Gastroesophageal sphincter (tissue), 4 donors: ENCODE measurements at regions not wholly inside any gene's neighbourhood (a gene's known extent, or its start where the extent isn't known, plus 50 kb on each side); places are given as distances from the start of the nearest gene placed in this dataset.

ENCODE experiments used
- ATAC-seq: fragments of 150-250 bp; one replicate; pipeline ENCODE4 v1.9.1; 2016; ENCODE audit warnings: mild to moderate bottlenecking, moderate library complexity
- H3K27ac ChIP-seq, 4 donors: fragments of 200-600 bp; sonication (generic) in 3 of 4; 1 replicate in 3 of 4; 2 replicates in 1 of 4; pipeline ENCODE4 v1.5.1; 2016 to 2019
- H3K27me3 ChIP-seq: fragments of 200-600 bp; sonication (generic); one replicate; pipeline ENCODE4 v1.5.1; 2019
- H3K36me3 ChIP-seq, 2 donors: fragments of 200-600 bp; sonication (generic); one replicate each; pipeline ENCODE4 v1.5.1; 2019; ENCODE audit warnings: control low read depth in 1 of 2
- H3K4me1 ChIP-seq, 3 donors: fragments of 200-600 bp; sonication (generic); 1 replicate in 2 of 3; 2 replicates in 1 of 3; pipeline ENCODE4 v1.5.1; 2016 to 2019; ENCODE audit warnings: control low read depth in 2 of 3
- H3K4me3 ChIP-seq, 2 donors: fragments of 200-600 bp; sonication (generic); one replicate each; pipeline ENCODE4 v1.5.1; 2019; ENCODE audit warnings: mild to moderate bottlenecking in 1 of 2, moderate library complexity in 1 of 2
- H3K9me3 ChIP-seq, 3 donors: fragments of 200-600 bp; sonication (generic); one replicate each; pipeline ENCODE4 v1.5.1; 2017 to 2019; ENCODE audit warnings: control low read depth in 2 of 3
- CTCF ChIP-seq, 4 experiments: fragments of 200-600 bp in 2 of 4; fragments of 450-650 bp in 2 of 4; sonication (generic) in 1 of 4; IDR thresholded peaks; one replicate each; pipeline ENCODE4 v1.5.1; 2017 to 2019; ENCODE audit warnings: antibody characterized with exemption in 4 of 4, mild to moderate bottlenecking in 2 of 4, moderate library complexity in 2 of 4
- EP300 ChIP-seq: sonication (generic); formaldehyde crosslinking; IDR thresholded peaks from one replicate; pipeline ENCODE4 v1.6.1; 2017; ENCODE audit warnings: antibody characterized with exemption, mild to moderate bottlenecking
- POLR2A ChIP-seq, 2 donors: fragments of 450-650 bp; IDR thresholded peaks; one replicate each; pipeline ENCODE4 v1.6.1; 2017; ENCODE audit warnings: antibody characterized with exemption in 2 of 2, mild to moderate bottlenecking in 2 of 2, moderate library complexity in 1 of 2
- POLR2AphosphoS5 ChIP-seq: sonication (generic); formaldehyde crosslinking; IDR thresholded peaks from one replicate; pipeline ENCODE4 v1.6.1; 2017; ENCODE audit warnings: antibody characterized with exemption
- WGBS, 2 donors: methylation state at CpG; one replicate each; pipeline ENCODE4 v1.1.5; 2018; ENCODE audit warnings: low coverage in 1 of 2; 5-methylcytosine and 5-hydroxymethylcytosine counted together

GRCh38 chr1:187275985-187276575 is 447.3 kb downstream of the PLA2G4A start:
- H3K27me3 ChIP-seq, result no peaks in the 10 kb centered on the region
- TF ChIP-seq POLR2A (IDR thresholded peaks at IDR 0.05) (no peak), CTCF (IDR thresholded peaks at IDR 0.05) (no peak), EP300 (no peak), POLR2AphosphoS5 (no peak)
- no peak for ATAC-seq

GRCh38 chr1:187276677-187277076 is 447.9 kb downstream of the PLA2G4A start:
- H3K27ac ChIP-seq, result no peak overlapping the region
- no peak for TF ChIP-seq POLR2A (IDR thresholded peaks at IDR 0.05)
- no peak for TF ChIP-seq CTCF (IDR thresholded peaks at IDR 0.05)
- TF ChIP-seq EP300, result no peak
- no peak for TF ChIP-seq POLR2AphosphoS5
- no peak overlapping the region for H3K4me3 ChIP-seq
- H3K36me3 ChIP-seq, result no peaks in the 10 kb centered on the region
- no peak for ATAC-seq
- H3K4me1 ChIP-seq, result no peaks in the 10 kb centered on the region
- no peaks in the 10 kb centered on the region for H3K9me3 ChIP-seq
- no peaks in the 10 kb centered on the region for H3K27me3 ChIP-seq

More at GRCh38 chr1:187275985-187276575, 447.3 kb downstream of the PLA2G4A start:
- H3K4me1 ChIP-seq, result no peaks in the 10 kb centered on the region
- WGBS, 2 donors, result 69 to 73% methylated on average over 4 of the region's 4 CpGs
- H3K27ac ChIP-seq, result no peak overlapping the region
- H3K9me3 ChIP-seq, result no peaks in the 10 kb centered on the region
- no peak overlapping the region for H3K4me3 ChIP-seq
- no peaks in the 10 kb centered on the region for H3K36me3 ChIP-seq

- Histone ChIP-seq H3K4me3 (no peak overlapping the region), H3K4me1 (no peaks in the 10 kb centered on the region), H3K9me3 (no peaks in the 10 kb centered on the region), H3K27ac (no peak overlapping the region), H3K27me3 (no peaks in the 10 kb centered on the region), H3K36me3 (no peaks in the 10 kb centered on the region)
- TF ChIP-seq CTCF (IDR thresholded peaks at IDR 0.05) (no peak), EP300 (no peak), POLR2A (IDR thresholded peaks at IDR 0.05) (no peak), POLR2AphosphoS5 (no peak)
- ATAC-seq, result no peak
These were observed 451.3 kb downstream of the PLA2G4A start for GRCh38 chr1:187280031-187280430.

GRCh38 chr1:187281085-187281484 is 452.3 kb downstream of the PLA2G4A start:
- Histone ChIP-seq H3K4me3 (no peak overlapping the region), H3K36me3 (no peaks in the 10 kb centered on the region), H3K27ac (no peak overlapping the region), H3K4me1 (no peaks in the 10 kb centered on the region), H3K9me3 (no peaks in the 10 kb centered on the region), H3K27me3 (no peaks in the 10 kb centered on the region)
- TF ChIP-seq CTCF (IDR thresholded peaks at IDR 0.05), result no peak
- TF ChIP-seq POLR2AphosphoS5, result no peak
- TF ChIP-seq POLR2A (IDR thresholded peaks at IDR 0.05), result no peak
- TF ChIP-seq EP300, result no peak
- ATAC-seq, result no peak
- WGBS, 2 donors, result 0% methylated on average over 2 of the region's 2 CpGs; no CpG with 5 or more reads in 1 of the 2 donors

- Histone ChIP-seq H3K4me1 (no peaks in the 10 kb centered on the region), H3K36me3 (no peaks in the 10 kb centered on the region), H3K9me3 (no peaks in the 10 kb centered on the region), H3K27me3 (no peaks in the 10 kb centered on the region), H3K27ac (no peak overlapping the region), H3K4me3 (no peak overlapping the region)
- no peak for ATAC-seq
- no peak for TF ChIP-seq POLR2A (IDR thresholded peaks at IDR 0.05)
- no peak for TF ChIP-seq EP300
- TF ChIP-seq CTCF (IDR thresholded peaks at IDR 0.05), result no peak
- WGBS, 2 donors, result 65 to 100% methylated on average over 1 of the region's 1 CpG
These were observed 455.2 kb downstream of the PLA2G4A start for GRCh38 chr1:187283984-187284383.
